ENCODE measurements at regions not wholly inside any gene's neighbourhood (a gene's known extent, or its start where the extent isn't known, plus 50 kb on each side); places are given as distances from the start of the nearest gene placed in this dataset.

- Histone ChIP-seq H3K4me3 (ENCODE audit: low read depth, low read length) (no peak overlapping the region), H3K9me3 (ENCODE audit: control insufficient read depth, insufficient read depth, low read length) (no peaks in the 10 kb centered on the region), H3K27me3 (ENCODE audit: control insufficient read depth, insufficient read depth, low read length) (no peaks in the 10 kb centered on the region), H3K27ac (ENCODE audit: low read depth, low read length) (no peak overlapping the region)
- ChIA-PET POLR2A (no interaction called here), CTCF (interaction anchor here (0.6 to 5.6 kb wide), 10 partner anchors 10 to 731 kb away, joined by 3 to 177 read pairs (median 14); no protein-coding TSS in a partner anchor)
- TF ChIP-seq CTCF (IDR thresholded peaks at IDR 0.05; ENCODE audit: low read depth, low read length) = no peak
- DNase-seq (ENCODE audit: low read depth, low spot score) = no peak
Observed at GRCh38 chr2:158022888-158023287, 78.8 kb upstream of the UPP2 start.

GRCh38 chr2:158021226-158021625 lies 80.5 kb upstream of the UPP2 start:
- TF ChIP-seq CTCF (IDR thresholded peaks at IDR 0.05; ENCODE audit: low read depth, low read length) = no peak
- CTCF ChIA-PET = interaction anchor here (3.5 to 5.6 kb wide), 3 partner anchors 9 to 732 kb away, joined by 42 to 177 read pairs (median 92); no protein-coding TSS in a partner anchor
- H3K9me3 ChIP-seq (ENCODE audit: control insufficient read depth, insufficient read depth, low read length) = no peaks in the 10 kb centered on the region
- DNase-seq (ENCODE audit: low read depth, low spot score) = no peak
- POLR2A ChIA-PET = no interaction called here
- no peaks in the 10 kb centered on the region for H3K27me3 ChIP-seq (ENCODE audit: control insufficient read depth, insufficient read depth, low read length)
- no peak overlapping the region for H3K27ac ChIP-seq (ENCODE audit: low read depth, low read length)
- no peak overlapping the region for H3K4me3 ChIP-seq (ENCODE audit: low read depth, low read length)

- POLR2A ChIA-PET = no interaction called here
- no peak for TF ChIP-seq CTCF (IDR thresholded peaks at IDR 0.05; ENCODE audit: low read depth, low read length)
- H3K27ac ChIP-seq (ENCODE audit: low read depth, low read length) = no peak overlapping the region
- no peak overlapping the region for H3K4me3 ChIP-seq (ENCODE audit: low read depth, low read length)
- peaks cover 2% of the 10 kb centered on the region for H3K27me3 ChIP-seq (ENCODE audit: control insufficient read depth, insufficient read depth, low read length)
- CTCF ChIA-PET = no interaction called here
- no peaks in the 10 kb centered on the region for H3K9me3 ChIP-seq (ENCODE audit: control insufficient read depth, insufficient read depth, low read length)
- DNase-seq (ENCODE audit: low read depth, low spot score) = no peak
Observed at GRCh38 chr2:158015428-158016076, 86.1 kb upstream of the UPP2 start.

- H3K4me3 ChIP-seq (ENCODE audit: low read depth, low read length) = no peak overlapping the region
- H3K9me3 ChIP-seq (ENCODE audit: control insufficient read depth, insufficient read depth, low read length) = no peaks in the 10 kb centered on the region
- H3K27ac ChIP-seq (ENCODE audit: low read depth, low read length) = no peak overlapping the region
- CTCF ChIA-PET = interaction anchor here (0.6 to 4.9 kb wide), 5 partner anchors 9 to 522 kb away, joined by 3 to 42 read pairs (median 4); no protein-coding TSS in a partner anchor
- no peak for DNase-seq (ENCODE audit: low read depth, low spot score)
- no peak for TF ChIP-seq CTCF (IDR thresholded peaks at IDR 0.05; ENCODE audit: low read depth, low read length)
- POLR2A ChIA-PET = no interaction called here
- H3K27me3 ChIP-seq (ENCODE audit: control insufficient read depth, insufficient read depth, low read length) = peaks cover 2% of the 10 kb centered on the region
Observed at GRCh38 chr2:158013891-158014290, 87.8 kb upstream of the UPP2 start.

GRCh38 chr2:158011055-158011771 lies 90.5 kb upstream of the UPP2 start:
- Histone ChIP-seq H3K4me3 (ENCODE audit: low read depth, low read length) (no peak overlapping the region), H3K9me3 (ENCODE audit: control insufficient read depth, insufficient read depth, low read length) (no peaks in the 10 kb centered on the region), H3K27me3 (ENCODE audit: control insufficient read depth, insufficient read depth, low read length) (peaks cover 4% of the 10 kb centered on the region), H3K27ac (ENCODE audit: low read depth, low read length) (no peak overlapping the region)
- no peak for DNase-seq (ENCODE audit: low read depth, low spot score)
- ChIA-PET POLR2A (no interaction called here), CTCF (interaction anchor here (0.7 to 4.9 kb wide), 19 partner anchors 12 to 742 kb away, joined by 3 to 42 read pairs (median 5); no protein-coding TSS in a partner anchor)
- no peak for TF ChIP-seq CTCF (IDR thresholded peaks at IDR 0.05; ENCODE audit: low read depth, low read length)

Data from AG04450 (cell line).